ENCODE measurements at regions not wholly inside any gene's neighbourhood (a gene's known extent, or its start where the extent isn't known, plus 50 kb on each side); places are given as distances from the start of the nearest gene placed in this dataset.

DNA sequence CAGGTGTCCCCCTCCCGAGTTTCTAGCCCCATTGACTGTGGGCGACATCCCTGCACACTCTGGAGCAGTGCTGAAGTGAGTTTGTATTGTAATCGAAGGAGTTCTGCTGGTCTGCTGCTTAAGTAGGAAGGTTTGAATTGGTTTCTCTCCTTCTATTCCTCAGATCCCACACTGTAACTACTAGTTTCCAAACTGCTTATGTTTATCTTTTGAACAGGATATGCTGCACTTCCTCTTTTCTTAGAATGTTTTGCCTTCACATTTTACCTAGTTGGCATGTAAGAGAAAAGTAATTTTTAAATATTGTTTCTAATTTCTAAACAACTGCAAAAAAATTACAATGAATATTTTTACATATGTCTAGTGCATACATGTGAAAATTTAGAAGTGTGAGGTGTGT is 511.8 kb downstream of the KLF12 start:
- no peak for ATAC-seq

DNA sequence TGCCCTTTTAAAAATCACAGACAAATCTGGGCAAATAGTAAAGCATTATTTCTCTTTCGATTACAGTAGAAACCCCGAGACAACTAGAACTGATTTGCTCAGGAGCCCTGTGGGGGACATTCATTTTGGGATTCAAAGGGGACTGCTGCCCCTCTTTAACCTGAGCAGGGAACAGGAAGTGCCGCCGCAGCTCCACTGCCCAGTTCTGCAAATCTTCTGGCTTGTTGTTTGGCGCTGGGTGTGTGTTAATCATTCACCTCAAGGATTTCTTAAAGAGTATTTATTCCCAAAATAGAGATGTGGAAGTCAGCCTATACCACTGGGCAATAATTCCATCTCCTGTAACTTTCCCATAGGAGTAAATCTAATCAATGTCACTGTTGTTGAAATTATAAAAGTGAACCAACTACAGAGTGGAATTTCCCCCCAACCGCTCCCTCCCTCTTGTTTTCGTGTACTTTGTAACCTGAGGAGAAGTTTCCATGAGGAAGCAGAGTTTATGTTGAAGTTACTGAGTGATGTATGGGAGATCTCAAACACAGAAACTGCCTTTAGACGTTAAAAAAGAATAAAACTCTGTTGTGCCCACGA is 515.8 kb downstream of the KLF12 start:
- ATAC-seq = no peak
- TF ChIP-seq TSHZ2 (CRISPR knock-in tag; IDR thresholded peaks at IDR 0.05) = no peak
- TF ChIP-seq ZFP30 (CRISPR knock-in tag; IDR thresholded peaks at IDR 0.05) = no peak
- TF ChIP-seq PATZ1 (CRISPR knock-in tag; IDR thresholded peaks at IDR 0.05; ENCODE audit: borderline replicate concordance) = no peak

More for the DNA sequence above, 511.8 kb downstream of the KLF12 start:
- TF ChIP-seq OSR1 (CRISPR knock-in tag; IDR thresholded peaks at IDR 0.05) = no peak
- no peak for TF ChIP-seq BACH2 (CRISPR knock-in tag; IDR thresholded peaks at IDR 0.05; ENCODE audit: borderline replicate concordance)
- TF ChIP-seq TCF4 (CRISPR knock-in tag; IDR thresholded peaks at IDR 0.05; ENCODE audit: borderline replicate concordance) = no peak
- TF ChIP-seq PPARA (CRISPR knock-in tag; IDR thresholded peaks at IDR 0.05; ENCODE audit: borderline replicate concordance) = no peak
- no peak for TF ChIP-seq ZNF565 (CRISPR knock-in tag; conservative IDR thresholded peaks at IDR 0.05; ENCODE audit: low read depth)
- TF ChIP-seq ZNF70 (CRISPR knock-in tag; IDR thresholded peaks at IDR 0.05) = no peak
- TF ChIP-seq TSHZ2 (CRISPR knock-in tag; IDR thresholded peaks at IDR 0.05) = no peak
- TF ChIP-seq ESRRG (CRISPR knock-in tag; IDR thresholded peaks at IDR 0.05) = no peak
- no peak for TF ChIP-seq CSDC2 (CRISPR knock-in tag; IDR thresholded peaks at IDR 0.05)
- no peak for TF ChIP-seq PATZ1 (CRISPR knock-in tag; IDR thresholded peaks at IDR 0.05; ENCODE audit: borderline replicate concordance)
- TF ChIP-seq ISL1 (CRISPR knock-in tag; IDR thresholded peaks at IDR 0.05) = no peak
- no peak for TF ChIP-seq POU6F1 (CRISPR knock-in tag; IDR thresholded peaks at IDR 0.05; ENCODE audit: borderline replicate concordance, low read depth)
- no peak for TF ChIP-seq ZNF8 (CRISPR knock-in tag; IDR thresholded peaks at IDR 0.05)
- no peak for TF ChIP-seq ZC3H10 (CRISPR knock-in tag; IDR thresholded peaks at IDR 0.05)
- TF ChIP-seq CSRNP3 (CRISPR knock-in tag; IDR thresholded peaks at IDR 0.05) = no peak
- no peak for TF ChIP-seq CREB5 (CRISPR knock-in tag; IDR thresholded peaks at IDR 0.05; ENCODE audit: low read depth)
- TF ChIP-seq TOX (CRISPR knock-in tag; IDR thresholded peaks at IDR 0.05; ENCODE audit: borderline replicate concordance) = no peak
